KMS-11 (cell line): ENCODE measurements at regions not wholly inside any gene's neighbourhood (a gene's known extent, or its start where the extent isn't known, plus 50 kb on each side); places are given as distances from the start of the nearest gene placed in this dataset.

ENCODE experiments used
- H2AFZ ChIP-seq: fragments of 200-600 bp; sonication (generic); 2 replicates; pipeline ENCODE4 v1.6.1; 2016; ENCODE audit warnings: antibody characterized with exemption, mixed run types, low read depth
- H3K27ac ChIP-seq: fragments of 200-600 bp; sonication (generic); 2 replicates; pipeline ENCODE4 v1.6.1; 2016; ENCODE audit warnings: mild to moderate bottlenecking, mixed run types
- H3K27me3 ChIP-seq: fragments of 200-600 bp; sonication (generic); 2 replicates; pipeline ENCODE4 v1.6.1; 2017; ENCODE audit warnings: mild to moderate bottlenecking, low read depth, mixed run types, moderate library complexity; ENCODE audit not compliant: insufficient read depth
- H3K36me3 ChIP-seq: fragments of 200-600 bp; sonication (generic); 2 replicates; pipeline ENCODE4 v1.6.1; 2017; ENCODE audit warnings: mild to moderate bottlenecking, mixed run types; ENCODE audit not compliant: insufficient read depth
- H3K4me1 ChIP-seq: fragments of 200-600 bp; sonication (generic); 2 replicates; pipeline ENCODE4 v1.6.1; 2016; ENCODE audit warnings: mild to moderate bottlenecking, low read depth, mixed run types; ENCODE audit not compliant: poor library complexity, severe bottlenecking
- H3K4me2 ChIP-seq: fragments of 200-600 bp; sonication (generic); 2 replicates; pipeline ENCODE4 v1.7.0; 2016; ENCODE audit warnings: mild to moderate bottlenecking, mixed run types
- H3K4me3 ChIP-seq: fragments of 200-600 bp; sonication (generic); IDR thresholded peaks from 2 replicates; pipeline ENCODE4 v1.6.1; 2017; ENCODE audit warnings: low read depth, low read length, mixed read lengths; ENCODE audit not compliant: insufficient read depth
- H3K79me2 ChIP-seq: fragments of 200-600 bp; sonication (generic); 2 replicates; pipeline ENCODE4 v1.6.1; 2016; ENCODE audit warnings: low read depth, mixed run types; ENCODE audit not compliant: insufficient read depth
- H3K9ac ChIP-seq: fragments of 200-600 bp; sonication (generic); 2 replicates; pipeline ENCODE4 v1.6.1; 2016; ENCODE audit warnings: mild to moderate bottlenecking, mixed run types
- H4K20me1 ChIP-seq: fragments of 200-600 bp; sonication (generic); 2 replicates; pipeline ENCODE4 v1.6.1; 2016; ENCODE audit warnings: mild to moderate bottlenecking, mixed run types; ENCODE audit not compliant: insufficient read depth
- CTCF ChIP-seq: fragments of 200-600 bp; sonication (generic); conservative IDR thresholded peaks from 2 replicates; pipeline ENCODE4 v1.6.1; 2017; ENCODE audit warnings: low read depth, mild to moderate bottlenecking, antibody characterized with exemption, low read length, moderate library complexity, mixed read lengths

- Histone ChIP-seq H4K20me1 (no peaks in the 10 kb centered on the region), H3K4me3 (no peak overlapping the region), H3K27me3 (no peaks in the 10 kb centered on the region), H3K4me1 (peaks cover 11% of the 10 kb centered on the region), H3K36me3 (no peaks in the 10 kb centered on the region), H2AFZ (no peak overlapping the region), H3K9ac (no peak overlapping the region), H3K27ac (no peak overlapping the region), H3K79me2 (no peaks in the 10 kb centered on the region), H3K4me2 (no peak overlapping the region)
- no peak for TF ChIP-seq CTCF
Measured at GRCh38 chr1:96510911-96511310, 210.7 kb upstream of the PTBP2 start.

DNA sequence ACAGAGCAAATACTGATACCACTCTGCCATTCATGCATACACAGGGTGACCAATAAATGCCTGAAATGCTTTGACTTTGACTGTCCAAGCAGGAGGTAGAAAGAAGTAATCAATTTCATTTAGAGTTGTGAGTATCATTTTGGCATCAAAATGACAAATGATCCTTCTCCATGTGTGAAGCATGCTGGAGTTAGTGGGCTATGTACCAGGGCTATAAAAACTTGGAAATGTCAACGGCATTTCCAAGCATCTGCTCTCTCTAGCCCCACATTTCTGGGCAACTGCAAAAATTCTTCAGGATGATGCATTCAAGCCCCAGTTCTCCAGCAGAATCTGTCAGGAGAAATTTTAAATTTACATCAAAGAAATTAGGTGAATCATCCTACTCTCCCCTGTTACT, 208.4 kb upstream of the PTBP2 start:
- H3K36me3 ChIP-seq, result no peaks in the 10 kb centered on the region
- H3K27ac ChIP-seq, result no peak overlapping the region
- H3K27me3 ChIP-seq, result no peaks in the 10 kb centered on the region
- no peak for TF ChIP-seq CTCF
- no peak overlapping the region for H3K9ac ChIP-seq
- peaks cover 19% of the 10 kb centered on the region for H3K4me1 ChIP-seq
- H3K4me3 ChIP-seq, result no peak overlapping the region
- H3K79me2 ChIP-seq, result no peaks in the 10 kb centered on the region
- no peak overlapping the region for H2AFZ ChIP-seq
- H3K4me2 ChIP-seq, result no peak overlapping the region
- H4K20me1 ChIP-seq, result no peaks in the 10 kb centered on the region

DNA sequence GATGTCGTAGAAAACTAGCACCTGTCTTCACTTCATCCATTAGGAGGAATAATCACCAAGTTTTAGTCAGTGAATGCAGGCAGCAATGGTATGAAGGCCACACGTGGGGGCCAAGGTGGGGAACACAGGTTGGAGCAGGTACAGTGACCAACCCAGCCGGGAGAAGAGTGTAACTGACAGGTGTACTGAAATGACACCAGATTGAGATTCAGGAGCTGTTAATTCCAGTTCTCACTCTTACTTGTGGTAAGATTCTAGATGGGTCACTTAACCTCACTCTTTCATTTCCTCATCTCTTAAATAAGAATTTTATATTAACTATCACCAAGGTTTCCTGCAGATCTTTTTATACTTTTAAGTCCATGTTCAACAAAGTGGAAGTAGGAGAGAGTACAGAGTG, 206.2 kb upstream of the PTBP2 start:
- Histone ChIP-seq H3K4me3 (no peak overlapping the region), H2AFZ (no peak overlapping the region), H3K79me2 (no peaks in the 10 kb centered on the region), H4K20me1 (no peaks in the 10 kb centered on the region), H3K36me3 (no peaks in the 10 kb centered on the region), H3K27me3 (no peaks in the 10 kb centered on the region), H3K27ac (no peak overlapping the region), H3K4me1 (peaks cover 19% of the 10 kb centered on the region), H3K9ac (no peak overlapping the region), H3K4me2 (peak overlapping the region; percentile 49; the same call in 1 of the 2 replicates)
- TF ChIP-seq CTCF, result no peak

DNA sequence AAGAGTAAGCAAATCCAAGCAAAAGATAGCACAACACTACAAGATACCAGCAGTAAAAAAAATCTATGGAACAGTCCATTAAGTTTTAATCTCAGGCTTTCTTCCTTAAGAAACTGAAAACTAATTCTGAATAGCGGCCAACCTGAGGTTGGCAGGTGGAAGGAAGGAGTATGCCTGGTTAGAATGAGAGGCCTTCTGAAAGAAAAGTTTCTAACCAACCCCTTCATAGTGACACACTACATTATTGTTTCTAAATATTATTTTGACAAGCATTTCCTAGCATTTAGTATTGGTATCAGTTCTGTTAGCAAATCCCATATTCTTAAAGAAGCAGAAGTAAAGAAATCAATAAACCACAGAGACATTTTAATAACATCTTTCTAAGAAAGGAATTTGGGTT, 205.7 kb upstream of the PTBP2 start:
- no peaks in the 10 kb centered on the region for H3K79me2 ChIP-seq
- no peaks in the 10 kb centered on the region for H3K36me3 ChIP-seq
- H3K4me2 ChIP-seq, result peak overlapping the region; percentile 49; the same call in 1 of the 2 replicates
- H3K9ac ChIP-seq, result no peak overlapping the region
- no peaks in the 10 kb centered on the region for H3K27me3 ChIP-seq
- H3K4me1 ChIP-seq, result peaks cover 19% of the 10 kb centered on the region
- H3K4me3 ChIP-seq, result no peak overlapping the region
- no peak overlapping the region for H3K27ac ChIP-seq
- no peaks in the 10 kb centered on the region for H4K20me1 ChIP-seq
- no peak for TF ChIP-seq CTCF
- H2AFZ ChIP-seq, result no peak overlapping the region
